IPS-NIHi7 (cell line): ENCODE measurements at regions not wholly inside any gene's neighbourhood (a gene's known extent, or its start where the extent isn't known, plus 50 kb on each side); places are given as distances from the start of the nearest gene placed in this dataset.

ENCODE experiments used
- DNase-seq: peaks from one replicate; pipeline ENCODE4 v3.0.0; 2012; ENCODE audit warnings: mixed read lengths; ENCODE audit errors: extremely low spot score

GRCh38 chr11:122235615-122236014, 119.6 kb upstream of the BLID start:
- DNase-seq = no peak

- no peak for DNase-seq
Measured at GRCh38 chr11:122234780-122235179, 118.8 kb upstream of the BLID start.

GRCh38 chr11:122234257-122234656, 118.2 kb upstream of the BLID start:
- no peak for DNase-seq

- DNase-seq = no peak
Measured at GRCh38 chr11:122232985-122233384, 117.0 kb upstream of the BLID start.

- no peak for DNase-seq
Measured at GRCh38 chr11:122230385-122230755, 114.4 kb upstream of the BLID start.

- peak; percentile 43 for DNase-seq
Measured at GRCh38 chr11:122229481-122230384, 113.7 kb upstream of the BLID start.

- no peak for DNase-seq
Measured at GRCh38 chr11:122229078-122229477, 113.1 kb upstream of the BLID start.

GRCh38 chr11:122226810-122227379, 110.9 kb upstream of the BLID start:
- no peak for DNase-seq

GRCh38 chr11:122224867-122225266, 108.9 kb upstream of the BLID start:
- no peak for DNase-seq

- DNase-seq = no peak
Measured at GRCh38 chr11:122220321-122220720, 104.3 kb upstream of the BLID start.

- no peak for DNase-seq
Measured at GRCh38 chr11:122219791-122220190, 103.8 kb upstream of the BLID start.

- DNase-seq = peak; percentile 87
Measured at GRCh38 chr11:122215244-122215992, 99.4 kb upstream of the BLID start.

GRCh38 chr11:122214567-122214966, 98.6 kb upstream of the BLID start:
- DNase-seq = no peak

- DNase-seq = no peak
Measured at GRCh38 chr11:122214080-122214479, 98.1 kb upstream of the BLID start.

- DNase-seq = no peak
Measured at GRCh38 chr11:122213171-122213570, 97.2 kb upstream of the BLID start.

- DNase-seq = no peak
Measured at GRCh38 chr11:122210367-122210997, 94.5 kb upstream of the BLID start.

GRCh38 chr11:122209619-122210366, 93.8 kb upstream of the BLID start:
- DNase-seq = no peak

GRCh38 chr11:122207921-122208764, 92.1 kb upstream of the BLID start:
- no peak for DNase-seq

- DNase-seq = no peak
Measured at GRCh38 chr11:122207505-122207904, 91.5 kb upstream of the BLID start.

GRCh38 chr11:122205036-122205435, 89.0 kb upstream of the BLID start:
- DNase-seq = no peak

- no peak for DNase-seq
Measured at GRCh38 chr11:122204206-122204605, 88.2 kb upstream of the BLID start.
